CD14-positive monocyte (primary cell): ENCODE measurements at regions not wholly inside any gene's neighbourhood (a gene's known extent, or its start where the extent isn't known, plus 50 kb on each side); places are given as distances from the start of the nearest gene placed in this dataset.

Source experiments
- DNase-seq, 3 donors: peaks; one replicate each; pipeline ENCODE4 v3.0.0-alpha.2; 2011 to 2022
- H2AFZ ChIP-seq: 2 replicates; pipeline ENCODE4 v1.6.0; 2012; ENCODE audit warnings: mild to moderate bottlenecking, low read depth, low read length, inconsistent platforms; ENCODE audit not compliant: insufficient read depth, poor library complexity, severe bottlenecking
- H3K27ac ChIP-seq, 2 donors: 1 replicate in 1 of 2; 2 replicates in 1 of 2; pipeline ENCODE4 v1.5.1; 2012 to 2013; ENCODE audit warnings: low read length in 2 of 2, control low read depth in 1 of 2, inconsistent platforms in 1 of 2, low read depth in 1 of 2, mild to moderate bottlenecking in 1 of 2
- H3K27me3 ChIP-seq, 2 donors: one replicate each; pipeline versions ENCODE4 v1.6.0 to v1.6.1; 2011 to 2013; ENCODE audit warnings: low read length in 2 of 2; ENCODE audit not compliant: control insufficient read depth in 2 of 2, insufficient read depth in 2 of 2
- H3K36me3 ChIP-seq, 2 donors: replicated peaks in 1 of 2; 1 replicate in 1 of 2; 2 replicates in 1 of 2; pipeline versions ENCODE4 v1.5.1 to v1.6.1; 2012 to 2013; ENCODE audit warnings: low read length in 2 of 2, control low read depth in 1 of 2, inconsistent platforms in 1 of 2, mild to moderate bottlenecking in 1 of 2; ENCODE audit not compliant: insufficient read depth in 2 of 2, control insufficient read depth in 1 of 2
- H3K4me1 ChIP-seq, 2 donors: 1 replicate in 1 of 2; 2 replicates in 1 of 2; pipeline versions ENCODE4 v1.5.1 to v1.6.1; 2012 to 2013; ENCODE audit warnings: low read length in 2 of 2, control low read depth in 1 of 2, inconsistent platforms in 1 of 2, mild to moderate bottlenecking in 1 of 2, moderate library complexity in 1 of 2; ENCODE audit not compliant: insufficient read depth in 2 of 2, control insufficient read depth in 1 of 2
- H3K4me2 ChIP-seq: replicated peaks from 2 replicates; pipeline ENCODE3; 2012; ENCODE audit warnings: low read length, moderate library complexity, mild to moderate bottlenecking; ENCODE audit not compliant: poor library complexity, severe bottlenecking; ENCODE audit errors: extremely low read depth
- H3K4me3 ChIP-seq, 3 experiments: fragments of 200-600 bp in 1 of 3; sonication (generic) in 1 of 3; replicated peaks in 1 of 3; 1 replicate in 2 of 3; 2 replicates in 1 of 3; pipeline ENCODE4 v1.5.1; 2011 to 2013; ENCODE audit warnings: low read length in 3 of 3, mild to moderate bottlenecking in 3 of 3, control low read depth in 2 of 3, low read depth in 2 of 3, inconsistent platforms in 1 of 3, moderate library complexity in 1 of 3
- H3K79me2 ChIP-seq: 2 replicates; pipeline ENCODE4 v1.6.0; 2012; ENCODE audit warnings: mild to moderate bottlenecking, control low read depth, inconsistent platforms, low read length, moderate library complexity; ENCODE audit not compliant: insufficient read depth
- H3K9ac ChIP-seq: 2 replicates; pipeline ENCODE4 v1.6.0; 2017; ENCODE audit warnings: low read length, mild to moderate bottlenecking; ENCODE audit not compliant: insufficient read depth, poor library complexity, severe bottlenecking
- H3K9me3 ChIP-seq, 2 donors: replicated peaks in 1 of 2; 1 replicate in 1 of 2; 2 replicates in 1 of 2; pipeline versions ENCODE4 v1.5.1 to v1.6.1; 2012 to 2013; ENCODE audit warnings: low read length in 2 of 2, control low read depth in 1 of 2; ENCODE audit not compliant: control insufficient read depth in 1 of 2, insufficient read depth in 1 of 2
- H4K20me1 ChIP-seq: 2 replicates; pipeline ENCODE4 v1.6.0; 2012; ENCODE audit warnings: mild to moderate bottlenecking, low read length, control low read depth, moderate library complexity; ENCODE audit not compliant: insufficient read depth
- H3K27ac Mint-ChIP-seq, 7 donors: one replicate each; pipeline ENCODE4 v1.8.0; 2020; ENCODE audit warnings: mild to moderate bottlenecking in 7 of 7, mixed read lengths in 7 of 7, moderate library complexity in 6 of 7, inconsistent platforms in 2 of 7
- H3K27me3 Mint-ChIP-seq, 3 donors: one replicate each; pipeline ENCODE4 v1.8.0; 2021 to 2022; ENCODE audit warnings: low read depth in 3 of 3, mild to moderate bottlenecking in 3 of 3, mixed read lengths in 3 of 3, moderate library complexity in 3 of 3, inconsistent platforms in 1 of 3
- H3K36me3 Mint-ChIP-seq, 2 donors: one replicate each; pipeline ENCODE4 v1.8.0; 2020; ENCODE audit warnings: mixed read lengths in 2 of 2, inconsistent platforms in 1 of 2, mild to moderate bottlenecking in 1 of 2
- H3K4me1 Mint-ChIP-seq: one replicate; pipeline ENCODE4 v1.8.0; 2020; ENCODE audit warnings: mild to moderate bottlenecking, mixed read lengths
- H3K4me3 Mint-ChIP-seq, 2 donors: one replicate each; pipeline ENCODE4 v1.8.0; 2020; ENCODE audit warnings: mild to moderate bottlenecking in 2 of 2, mixed read lengths in 2 of 2, moderate library complexity in 1 of 2
- H3K9me3 Mint-ChIP-seq, 7 donors: one replicate each; pipeline ENCODE4 v1.8.0; 2020 to 2022; ENCODE audit warnings: mixed read lengths in 7 of 7, mild to moderate bottlenecking in 6 of 7, moderate library complexity in 6 of 7, inconsistent platforms in 2 of 7
- WGBS: methylation state at CpG from one replicate; pipeline ENCODE4 v1.1.5; 2013; ENCODE audit warnings: missing lambda C conversion rate; ENCODE audit not compliant: insufficient coverage; 5-methylcytosine and 5-hydroxymethylcytosine counted together
- intact Hi-C, 2 donors: fragments of 100-400 bp; cut with micrococcal nuclease; formaldehyde crosslinking; loops; one replicate each; pipeline versions ENCODE4 v1.15.0 to v1.15.1; 2023
- TF ChIP-seq, protein P1 (sequence below): fragments of 200-600 bp; IDR thresholded peaks from one replicate; pipeline ENCODE4 v1.8.0; 2022; ENCODE audit warnings: antibody characterized with exemption, mild to moderate bottlenecking

DNA sequence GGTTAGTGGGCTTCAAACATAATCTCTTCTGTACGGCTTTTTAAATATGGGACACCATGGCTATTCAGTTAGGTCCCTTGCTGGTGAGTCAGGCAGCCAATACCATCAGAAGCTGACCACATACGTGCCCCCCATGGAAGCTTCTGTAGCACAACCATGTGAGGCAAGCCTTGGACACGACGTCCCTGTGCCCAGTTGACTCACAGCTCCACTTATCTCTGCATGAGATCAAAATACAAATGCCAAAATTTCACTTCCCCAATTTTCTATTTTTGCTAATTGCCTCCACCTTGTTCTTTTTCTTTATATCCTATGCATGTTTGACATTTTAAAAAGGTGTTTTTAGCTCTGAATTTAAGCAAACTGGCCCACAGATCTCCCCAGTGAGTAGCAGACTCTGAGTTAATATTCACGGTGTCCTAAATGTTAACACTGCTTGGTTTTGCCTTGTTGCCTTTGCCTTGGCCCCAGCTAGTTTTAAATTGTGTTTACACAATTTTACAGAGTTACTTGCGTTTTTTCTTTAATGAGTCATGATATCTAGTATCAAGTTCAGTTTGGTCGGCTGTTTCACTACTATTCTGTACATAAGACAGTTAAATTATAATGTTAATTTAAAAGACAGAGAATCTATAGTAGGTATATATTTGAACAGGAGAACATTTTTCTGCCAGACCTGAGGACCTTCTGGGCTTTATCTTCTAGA, 77.5 kb downstream of the CDCA7 start:
- Mint-ChIP-seq H3K27me3 (peaks cover 5 to 6% (median 6%) of the 10 kb centered on the region in 3 donors), H3K36me3 (no peaks in the 10 kb centered on the region), H3K9me3 (peaks cover 0 to 4% (median 0%) of the 10 kb centered on the region in 7 donors), H3K4me3 (peak overlapping the region in 1 of 2 donors; percentile 56), H3K27ac (peak overlapping the region in 3 of 7 donors; percentile 30 to 42 (median 33)), H3K4me1 (peaks cover 10% of the 10 kb centered on the region)
- H3K79me2 ChIP-seq, result no peaks in the 10 kb centered on the region
- H2AFZ ChIP-seq, result no peak overlapping the region
- no peaks in the 10 kb centered on the region for H3K36me3 ChIP-seq
- peak overlapping the region; percentile 28 for H3K4me2 ChIP-seq
- no peak overlapping the region for H3K27ac ChIP-seq
- H3K9ac ChIP-seq, result no peak overlapping the region
- no peaks in the 10 kb centered on the region for H4K20me1 ChIP-seq
- H3K4me1 ChIP-seq, result peaks cover 10% of the 10 kb centered on the region in 2 donors
- peak; percentile 10 to 54 (median 35) for DNase-seq
- TF ChIP-seq, protein P1, sequence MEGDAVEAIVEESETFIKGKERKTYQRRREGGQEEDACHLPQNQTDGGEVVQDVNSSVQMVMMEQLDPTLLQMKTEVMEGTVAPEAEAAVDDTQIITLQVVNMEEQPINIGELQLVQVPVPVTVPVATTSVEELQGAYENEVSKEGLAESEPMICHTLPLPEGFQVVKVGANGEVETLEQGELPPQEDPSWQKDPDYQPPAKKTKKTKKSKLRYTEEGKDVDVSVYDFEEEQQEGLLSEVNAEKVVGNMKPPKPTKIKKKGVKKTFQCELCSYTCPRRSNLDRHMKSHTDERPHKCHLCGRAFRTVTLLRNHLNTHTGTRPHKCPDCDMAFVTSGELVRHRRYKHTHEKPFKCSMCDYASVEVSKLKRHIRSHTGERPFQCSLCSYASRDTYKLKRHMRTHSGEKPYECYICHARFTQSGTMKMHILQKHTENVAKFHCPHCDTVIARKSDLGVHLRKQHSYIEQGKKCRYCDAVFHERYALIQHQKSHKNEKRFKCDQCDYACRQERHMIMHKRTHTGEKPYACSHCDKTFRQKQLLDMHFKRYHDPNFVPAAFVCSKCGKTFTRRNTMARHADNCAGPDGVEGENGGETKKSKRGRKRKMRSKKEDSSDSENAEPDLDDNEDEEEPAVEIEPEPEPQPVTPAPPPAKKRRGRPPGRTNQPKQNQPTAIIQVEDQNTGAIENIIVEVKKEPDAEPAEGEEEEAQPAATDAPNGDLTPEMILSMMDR, result no peak
- no peak overlapping the region for H3K4me3 ChIP-seq
- no peaks in the 10 kb centered on the region for H3K9me3 ChIP-seq
- H3K27me3 ChIP-seq, result no peaks in the 10 kb centered on the region
- WGBS, result 37% methylated on average over 5 of the region's 7 CpGs
- intact Hi-C loops, result no loop called here

DNA sequence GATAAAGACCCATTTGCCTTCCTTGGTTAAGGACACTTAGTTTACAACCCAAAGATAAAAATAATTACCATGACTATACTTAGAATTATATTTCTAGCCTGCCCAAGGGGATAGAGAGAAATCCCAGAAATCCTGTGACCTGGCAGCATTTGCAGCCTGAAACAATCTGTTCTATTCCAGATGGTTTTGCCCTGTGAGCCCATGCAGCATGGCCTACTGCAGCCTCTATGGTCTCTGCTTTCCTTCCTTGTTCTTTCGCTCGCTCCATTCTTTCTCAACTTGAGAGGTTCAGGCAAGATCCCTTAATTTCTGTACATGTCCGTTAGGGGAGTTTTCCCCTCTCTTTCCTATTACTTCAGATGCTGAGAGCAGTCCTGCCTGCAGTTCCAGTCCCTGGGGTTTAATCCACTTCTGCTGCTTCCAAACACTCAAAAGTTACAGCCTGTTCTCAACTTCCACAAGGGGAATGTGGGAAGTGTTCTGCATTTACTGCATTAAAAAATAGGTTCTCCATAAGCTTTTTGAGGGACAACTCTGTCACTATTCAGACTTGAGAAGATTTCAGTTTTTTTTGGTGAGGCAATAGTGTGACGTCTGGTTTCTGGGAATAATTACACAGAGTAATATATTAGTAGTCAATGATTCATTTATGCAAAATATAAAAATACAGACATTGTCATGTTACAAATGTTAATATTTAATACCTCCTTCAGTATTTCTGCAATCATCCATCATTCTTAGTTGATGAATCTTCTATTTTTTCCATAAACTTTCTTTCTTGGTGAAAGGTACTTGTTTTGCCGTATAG, 80.3 kb downstream of the CDCA7 start:
- 96% methylated on average over 3 of the region's 5 CpGs for WGBS
- TF ChIP-seq, protein P1, result no peak
- intact Hi-C loops, result no loop called here
- Mint-ChIP-seq H3K9me3 (peaks cover 0 to 2% (median 0%) of the 10 kb centered on the region in 7 donors), H3K27me3 (peaks cover 2 to 5% (median 5%) of the 10 kb centered on the region in 3 donors), H3K4me3 (no peak overlapping the region), H3K27ac (no peak overlapping the region), H3K4me1 (peaks cover 10% of the 10 kb centered on the region), H3K36me3 (no peaks in the 10 kb centered on the region)
- no peak for DNase-seq
- Histone ChIP-seq H3K9me3 (no peaks in the 10 kb centered on the region), H3K9ac (no peak overlapping the region), H3K36me3 (no peaks in the 10 kb centered on the region), H3K27ac (no peak overlapping the region), H3K4me2 (no peak overlapping the region), H3K4me1 (peaks cover 10% of the 10 kb centered on the region in 2 donors), H3K79me2 (no peaks in the 10 kb centered on the region), H4K20me1 (no peaks in the 10 kb centered on the region), H3K4me3 (no peak overlapping the region), H3K27me3 (no peaks in the 10 kb centered on the region), H2AFZ (no peak overlapping the region)
